ENCODE measurements at regions not wholly inside any gene's neighbourhood (a gene's known extent, or its start where the extent isn't known, plus 50 kb on each side); places are given as distances from the start of the nearest gene placed in this dataset.

- no peak overlapping the region for H3K4me3 ChIP-seq
- TF ChIP-seq EZH2 (IDR thresholded peaks at IDR 0.05; ENCODE audit: low read depth), result no peak
- TF ChIP-seq, protein P1, sequence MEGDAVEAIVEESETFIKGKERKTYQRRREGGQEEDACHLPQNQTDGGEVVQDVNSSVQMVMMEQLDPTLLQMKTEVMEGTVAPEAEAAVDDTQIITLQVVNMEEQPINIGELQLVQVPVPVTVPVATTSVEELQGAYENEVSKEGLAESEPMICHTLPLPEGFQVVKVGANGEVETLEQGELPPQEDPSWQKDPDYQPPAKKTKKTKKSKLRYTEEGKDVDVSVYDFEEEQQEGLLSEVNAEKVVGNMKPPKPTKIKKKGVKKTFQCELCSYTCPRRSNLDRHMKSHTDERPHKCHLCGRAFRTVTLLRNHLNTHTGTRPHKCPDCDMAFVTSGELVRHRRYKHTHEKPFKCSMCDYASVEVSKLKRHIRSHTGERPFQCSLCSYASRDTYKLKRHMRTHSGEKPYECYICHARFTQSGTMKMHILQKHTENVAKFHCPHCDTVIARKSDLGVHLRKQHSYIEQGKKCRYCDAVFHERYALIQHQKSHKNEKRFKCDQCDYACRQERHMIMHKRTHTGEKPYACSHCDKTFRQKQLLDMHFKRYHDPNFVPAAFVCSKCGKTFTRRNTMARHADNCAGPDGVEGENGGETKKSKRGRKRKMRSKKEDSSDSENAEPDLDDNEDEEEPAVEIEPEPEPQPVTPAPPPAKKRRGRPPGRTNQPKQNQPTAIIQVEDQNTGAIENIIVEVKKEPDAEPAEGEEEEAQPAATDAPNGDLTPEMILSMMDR (conservative IDR thresholded peaks at IDR 0.05), result no peak
- no peak for DNase-seq
- intact Hi-C loops (cut with micrococcal nuclease; ENCODE audit: unreplicated experiment), result no loop called here
- no peaks in the 10 kb centered on the region for H4K20me1 ChIP-seq (ENCODE audit: insufficient read depth)
- no peak overlapping the region for H2AFZ ChIP-seq
- no peaks in the 10 kb centered on the region for H3K4me1 ChIP-seq (replicated peaks; ENCODE audit: insufficient read depth)
- H3F3A ChIP-seq (ENCODE audit: insufficient read depth, low read depth), result no peaks in the 10 kb centered on the region
- H3K9me3 ChIP-seq (ENCODE audit: insufficient read depth, low read depth), result no peaks in the 10 kb centered on the region
- no peak overlapping the region for H3K4me2 ChIP-seq
- POLR2A ChIA-PET (ENCODE audit: unreplicated experiment), result no interaction called here
- H3K27me3 ChIP-seq (ENCODE audit: insufficient read depth, low read depth), result no peaks in the 10 kb centered on the region
- H3K36me3 ChIP-seq (ENCODE audit: low read depth), result no peaks in the 10 kb centered on the region
- CTCF ChIA-PET, result no interaction called here
- H3K27ac ChIP-seq, result no peak overlapping the region
- no peaks in the 10 kb centered on the region for H3K79me2 ChIP-seq (ENCODE audit: low read depth)
- H3K9me2 ChIP-seq (ENCODE audit: insufficient read depth), result no peaks in the 10 kb centered on the region
- BruUV-seq (replicated peaks), result no TSS peak
Observed at GRCh38 chr21:45351526-45352275, 53.3 kb upstream of the COL18A1 start.

- no peaks in the 10 kb centered on the region for H3K27me3 ChIP-seq (ENCODE audit: insufficient read depth, low read depth)
- H3K36me3 ChIP-seq (ENCODE audit: low read depth), result no peaks in the 10 kb centered on the region
- H3F3A ChIP-seq (ENCODE audit: insufficient read depth, low read depth), result no peaks in the 10 kb centered on the region
- no TSS peak for BruUV-seq (replicated peaks)
- intact Hi-C loops (cut with micrococcal nuclease; ENCODE audit: unreplicated experiment), result no loop called here
- TF ChIP-seq, protein P1 (conservative IDR thresholded peaks at IDR 0.05), result no peak
- no peak for TF ChIP-seq EZH2 (IDR thresholded peaks at IDR 0.05; ENCODE audit: low read depth)
- POLR2A ChIA-PET (ENCODE audit: unreplicated experiment), result no interaction called here
- no peaks in the 10 kb centered on the region for H4K20me1 ChIP-seq (ENCODE audit: insufficient read depth)
- no peaks in the 10 kb centered on the region for H3K9me2 ChIP-seq (ENCODE audit: insufficient read depth)
- H2AFZ ChIP-seq, result no peak overlapping the region
- DNase-seq, result no peak
- H3K27ac ChIP-seq, result no peak overlapping the region
- H3K9me3 ChIP-seq (ENCODE audit: insufficient read depth, low read depth), result no peaks in the 10 kb centered on the region
- no peaks in the 10 kb centered on the region for H3K79me2 ChIP-seq (ENCODE audit: low read depth)
- H3K4me2 ChIP-seq, result no peak overlapping the region
- CTCF ChIA-PET, result no interaction called here
- no peaks in the 10 kb centered on the region for H3K4me1 ChIP-seq (replicated peaks; ENCODE audit: insufficient read depth)
- no peak overlapping the region for H3K4me3 ChIP-seq
Observed at GRCh38 chr21:45352621-45353139, 52.3 kb upstream of the COL18A1 start.

GRCh38 chr21:45353200-45353599, 51.8 kb upstream of the COL18A1 start:
- Histone ChIP-seq H4K20me1 (ENCODE audit: insufficient read depth) (no peaks in the 10 kb centered on the region), H3K9me3 (ENCODE audit: insufficient read depth, low read depth) (no peaks in the 10 kb centered on the region), H3K27me3 (ENCODE audit: insufficient read depth, low read depth) (no peaks in the 10 kb centered on the region), H2AFZ (no peak overlapping the region), H3K4me3 (no peak overlapping the region), H3K4me1 (replicated peaks; ENCODE audit: insufficient read depth) (no peaks in the 10 kb centered on the region), H3K79me2 (ENCODE audit: low read depth) (no peaks in the 10 kb centered on the region), H3K27ac (no peak overlapping the region), H3K9me2 (ENCODE audit: insufficient read depth) (no peaks in the 10 kb centered on the region), H3K4me2 (no peak overlapping the region), H3F3A (ENCODE audit: insufficient read depth, low read depth) (no peaks in the 10 kb centered on the region), H3K36me3 (ENCODE audit: low read depth) (no peaks in the 10 kb centered on the region)
- intact Hi-C loops (cut with micrococcal nuclease; ENCODE audit: unreplicated experiment), result no loop called here
- ChIA-PET POLR2A (ENCODE audit: unreplicated experiment) (no interaction called here), CTCF (no interaction called here)
- no peak for DNase-seq
- TF ChIP-seq, protein P1 (conservative IDR thresholded peaks at IDR 0.05), result no peak
- no peak for TF ChIP-seq EZH2 (IDR thresholded peaks at IDR 0.05; ENCODE audit: low read depth)
- BruUV-seq (replicated peaks), result no TSS peak

Measured in PC-9 (cell line).